ENCODE measurements at regions not wholly inside any gene's neighbourhood (a gene's known extent, or its start where the extent isn't known, plus 50 kb on each side); places are given as distances from the start of the nearest gene placed in this dataset.

DNA sequence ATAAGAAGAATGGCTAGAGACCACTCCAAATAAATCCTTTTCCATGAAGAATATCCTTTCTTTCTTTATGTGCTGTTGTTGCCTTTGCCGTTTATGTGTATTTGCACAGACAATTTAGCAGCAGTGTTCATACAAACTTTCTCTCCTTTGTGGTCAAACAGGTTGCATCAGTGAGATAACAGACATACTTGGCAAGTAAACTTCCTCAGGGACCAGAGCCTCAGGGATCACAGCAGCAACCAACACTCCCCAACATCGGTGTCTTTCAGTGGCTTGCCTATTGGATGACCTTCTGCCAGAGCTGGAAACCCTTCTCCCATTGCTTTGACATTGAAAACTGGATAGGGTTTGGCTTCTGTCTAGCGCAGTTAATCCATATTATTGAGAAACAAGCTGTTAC is 252.2 kb downstream of the BTG1 start:
- intact Hi-C loops (cut with DNase I), result no loop called here
- H3K27ac ChIP-seq, result no peak overlapping the region
- H3K4me3 ChIP-seq, result no peak overlapping the region
- 61 to 78% methylated on average over 3 of the region's 3 CpGs for WGBS, 2 donors
- no peak for DNase-seq
- H3K36me3 ChIP-seq, result no peaks in the 10 kb centered on the region
- peaks cover 0 to 7% (median 2%) of the 10 kb centered on the region in 4 donors for H3K4me1 ChIP-seq
- H3K9me3 ChIP-seq, result no peaks in the 10 kb centered on the region
- TF ChIP-seq EP300 (IDR thresholded peaks at IDR 0.05) (no peak), POLR2AphosphoS5 (IDR thresholded peaks at IDR 0.05) (no peak)
- no peaks in the 10 kb centered on the region for H3K27me3 ChIP-seq

DNA sequence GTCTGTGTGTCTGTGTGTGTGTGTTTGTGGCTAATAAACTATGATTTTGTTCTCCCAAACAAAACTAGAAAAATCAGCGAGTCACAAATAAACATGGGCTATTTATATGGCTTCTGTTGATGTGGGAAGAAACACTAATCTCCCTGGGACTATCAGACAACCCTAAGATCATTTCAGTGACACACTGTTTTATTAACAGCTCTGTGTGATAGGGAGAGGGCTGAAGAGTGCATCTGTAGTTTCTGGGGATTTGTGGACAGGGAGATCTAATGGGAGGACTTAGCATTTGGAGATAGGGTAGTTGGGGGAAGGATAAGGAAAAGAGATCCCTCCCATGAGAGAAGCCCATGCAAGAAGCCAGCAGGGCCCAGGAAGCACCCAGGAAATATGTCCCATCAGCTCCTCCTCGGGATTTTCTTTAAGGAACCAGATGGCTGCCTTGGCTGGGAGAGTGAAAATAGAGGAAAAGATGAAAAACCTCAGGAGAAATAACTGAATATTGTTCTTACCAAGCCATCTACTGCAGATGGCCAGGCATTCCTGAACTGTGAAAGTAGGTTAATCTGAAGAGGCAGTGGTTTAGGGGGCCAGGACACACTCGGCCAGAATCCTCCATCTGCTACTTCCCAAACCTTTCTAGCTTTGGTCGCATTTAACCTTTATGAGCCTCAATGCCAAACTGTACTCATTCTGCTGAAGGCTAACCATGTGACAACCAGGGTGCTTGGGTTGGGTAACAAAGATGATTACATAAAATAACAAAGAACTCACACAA is 253.4 kb downstream of the BTG1 start:
- Histone ChIP-seq H3K4me3 (no peak overlapping the region), H3K9me3 (no peaks in the 10 kb centered on the region), H3K4me1 (peaks cover 0 to 7% (median 2%) of the 10 kb centered on the region in 4 donors), H3K27ac (no peak overlapping the region), H3K27me3 (no peaks in the 10 kb centered on the region), H3K36me3 (no peaks in the 10 kb centered on the region)
- intact Hi-C loops (cut with DNase I), result no loop called here
- TF ChIP-seq, protein P1, sequence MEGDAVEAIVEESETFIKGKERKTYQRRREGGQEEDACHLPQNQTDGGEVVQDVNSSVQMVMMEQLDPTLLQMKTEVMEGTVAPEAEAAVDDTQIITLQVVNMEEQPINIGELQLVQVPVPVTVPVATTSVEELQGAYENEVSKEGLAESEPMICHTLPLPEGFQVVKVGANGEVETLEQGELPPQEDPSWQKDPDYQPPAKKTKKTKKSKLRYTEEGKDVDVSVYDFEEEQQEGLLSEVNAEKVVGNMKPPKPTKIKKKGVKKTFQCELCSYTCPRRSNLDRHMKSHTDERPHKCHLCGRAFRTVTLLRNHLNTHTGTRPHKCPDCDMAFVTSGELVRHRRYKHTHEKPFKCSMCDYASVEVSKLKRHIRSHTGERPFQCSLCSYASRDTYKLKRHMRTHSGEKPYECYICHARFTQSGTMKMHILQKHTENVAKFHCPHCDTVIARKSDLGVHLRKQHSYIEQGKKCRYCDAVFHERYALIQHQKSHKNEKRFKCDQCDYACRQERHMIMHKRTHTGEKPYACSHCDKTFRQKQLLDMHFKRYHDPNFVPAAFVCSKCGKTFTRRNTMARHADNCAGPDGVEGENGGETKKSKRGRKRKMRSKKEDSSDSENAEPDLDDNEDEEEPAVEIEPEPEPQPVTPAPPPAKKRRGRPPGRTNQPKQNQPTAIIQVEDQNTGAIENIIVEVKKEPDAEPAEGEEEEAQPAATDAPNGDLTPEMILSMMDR (IDR thresholded peaks at IDR 0.05), result no peak
- TF ChIP-seq POLR2A (IDR thresholded peaks at IDR 0.05), result no peak
- TF ChIP-seq POLR2AphosphoS5 (IDR thresholded peaks at IDR 0.05), result no peak
- TF ChIP-seq EP300 (IDR thresholded peaks at IDR 0.05), result no peak
- no peak for DNase-seq
- WGBS, 2 donors, result 67 to 82% methylated on average over 4 of the region's 4 CpGs

DNA sequence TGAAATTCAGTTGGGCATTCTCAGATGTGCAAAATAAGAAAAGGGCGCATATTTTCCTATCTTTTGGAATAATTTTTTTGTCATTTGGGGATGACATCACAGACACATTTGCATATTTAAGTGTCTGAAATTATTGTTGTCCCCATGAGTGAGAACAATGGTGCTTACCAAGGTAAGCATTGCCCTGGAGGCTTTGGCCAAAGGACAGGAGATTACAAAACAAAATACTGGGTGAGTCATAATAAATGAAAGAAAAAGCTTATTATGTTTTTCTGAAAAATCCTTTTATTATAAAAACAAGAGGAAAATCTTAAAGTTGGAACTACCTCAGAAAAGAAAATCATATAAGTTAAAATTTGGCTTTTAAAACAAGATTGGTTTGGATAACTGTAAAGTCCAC is 254.9 kb downstream of the BTG1 start:
- TF ChIP-seq, protein P1 (IDR thresholded peaks at IDR 0.05), result no peak
- TF ChIP-seq POLR2A (IDR thresholded peaks at IDR 0.05), result no peak
- no peak overlapping the region for H3K27ac ChIP-seq
- no peak for DNase-seq
- H3K36me3 ChIP-seq, result no peaks in the 10 kb centered on the region
- no peaks in the 10 kb centered on the region for H3K4me1 ChIP-seq
- H3K27me3 ChIP-seq, result no peaks in the 10 kb centered on the region
- WGBS, 2 donors, result 94 to 100% methylated on average over 1 of the region's 1 CpG
- no peaks in the 10 kb centered on the region for H3K9me3 ChIP-seq
- intact Hi-C loops (cut with DNase I), result no loop called here
- H3K4me3 ChIP-seq, result no peak overlapping the region

DNA sequence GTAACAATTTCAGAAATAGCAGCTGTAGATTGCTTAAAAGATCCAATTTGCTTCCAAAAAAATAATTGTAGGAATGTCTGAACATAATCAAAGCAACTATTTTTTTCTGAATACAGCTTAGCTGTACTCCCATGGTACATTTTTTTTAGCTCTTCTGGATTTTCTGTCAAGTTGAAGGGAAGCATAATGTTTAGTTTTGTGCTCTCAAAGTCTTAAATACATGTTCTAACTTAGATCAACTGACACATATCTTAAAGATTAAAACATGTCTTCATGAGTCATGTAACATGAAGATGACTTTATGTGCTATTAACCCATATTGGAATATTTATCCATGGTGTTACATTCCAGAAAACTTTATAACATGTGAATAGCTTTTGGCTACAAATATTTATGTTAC is 255.7 kb downstream of the BTG1 start:
- Histone ChIP-seq H3K9me3 (no peaks in the 10 kb centered on the region), H3K36me3 (no peaks in the 10 kb centered on the region), H3K27ac (no peak overlapping the region), H3K27me3 (no peaks in the 10 kb centered on the region), H3K4me1 (no peaks in the 10 kb centered on the region), H3K4me3 (no peak overlapping the region)
- TF ChIP-seq POLR2AphosphoS5 (IDR thresholded peaks at IDR 0.05), result no peak
- no peak for TF ChIP-seq EP300 (IDR thresholded peaks at IDR 0.05)
- no peak for TF ChIP-seq POLR2A (IDR thresholded peaks at IDR 0.05)
- TF ChIP-seq, protein P1 (IDR thresholded peaks at IDR 0.05), result no peak
- no peak for DNase-seq
- intact Hi-C loops (cut with DNase I), result no loop called here

DNA sequence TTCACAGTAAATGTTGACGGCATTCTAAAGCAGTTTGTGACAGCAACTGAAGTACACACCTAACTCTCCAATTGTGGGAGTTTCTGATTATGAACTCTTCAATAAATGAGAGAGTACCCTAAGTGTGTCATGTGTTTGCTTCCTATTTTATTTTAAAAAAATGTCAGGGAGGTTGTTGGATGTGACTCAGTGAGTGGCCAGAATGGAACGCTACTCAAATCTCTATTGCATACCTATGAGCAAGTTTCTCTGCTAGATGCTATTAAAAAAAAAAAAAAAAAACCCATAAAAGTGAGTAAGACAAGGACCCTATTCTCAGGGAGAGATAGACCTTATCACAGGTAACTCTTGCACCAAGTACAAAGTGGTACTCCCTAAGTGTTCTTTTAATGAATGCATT is 256.6 kb downstream of the BTG1 start:
- intact Hi-C loops (cut with DNase I), result no loop called here
- no peak overlapping the region for H3K4me3 ChIP-seq
- no peak for TF ChIP-seq EP300 (IDR thresholded peaks at IDR 0.05)
- no peak for TF ChIP-seq POLR2A (IDR thresholded peaks at IDR 0.05)
- TF ChIP-seq, protein P1 (IDR thresholded peaks at IDR 0.05), result no peak
- no peaks in the 10 kb centered on the region for H3K9me3 ChIP-seq
- no peaks in the 10 kb centered on the region for H3K36me3 ChIP-seq
- no peak overlapping the region for H3K27ac ChIP-seq
- no peak for DNase-seq
- H3K4me1 ChIP-seq, result no peaks in the 10 kb centered on the region
- 93 to 96% methylated on average over 2 of the region's 2 CpGs for WGBS, 2 donors
- no peaks in the 10 kb centered on the region for H3K27me3 ChIP-seq

All from sigmoid colon (tissue), 6 donors.